ENCODE measurements at regions not wholly inside any gene's neighbourhood (a gene's known extent, or its start where the extent isn't known, plus 50 kb on each side); places are given as distances from the start of the nearest gene placed in this dataset.
"Not testable (repeated sequence)": the region's sequence is repeated elsewhere in the genome, so short reads cannot be mapped to it uniquely, and the experiment has no call there.

DNA sequence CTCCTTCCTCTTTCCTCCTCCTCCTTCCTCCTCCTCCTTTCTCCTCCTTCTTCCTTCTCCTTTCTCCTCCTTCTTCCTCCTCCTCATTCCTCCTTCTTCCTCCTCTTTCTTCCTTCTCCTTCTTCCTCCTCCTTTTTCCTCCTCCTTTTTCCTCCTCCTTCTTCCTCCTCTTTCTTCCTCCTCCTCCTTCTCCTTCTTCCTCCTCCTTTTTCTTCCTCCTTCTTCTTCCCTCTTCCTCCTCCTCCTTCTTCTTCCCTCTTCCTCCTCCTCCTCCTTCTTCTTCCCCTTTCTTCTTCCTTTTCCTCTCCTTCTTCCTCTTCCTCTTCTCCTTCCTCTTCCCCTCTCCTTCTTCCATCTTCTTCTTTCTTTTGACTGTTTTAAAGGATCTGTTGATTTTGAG is 538.8 kb downstream of the TMEM38B start:
- no peak for DNase-seq (ENCODE audit: low spot score)

DNA sequence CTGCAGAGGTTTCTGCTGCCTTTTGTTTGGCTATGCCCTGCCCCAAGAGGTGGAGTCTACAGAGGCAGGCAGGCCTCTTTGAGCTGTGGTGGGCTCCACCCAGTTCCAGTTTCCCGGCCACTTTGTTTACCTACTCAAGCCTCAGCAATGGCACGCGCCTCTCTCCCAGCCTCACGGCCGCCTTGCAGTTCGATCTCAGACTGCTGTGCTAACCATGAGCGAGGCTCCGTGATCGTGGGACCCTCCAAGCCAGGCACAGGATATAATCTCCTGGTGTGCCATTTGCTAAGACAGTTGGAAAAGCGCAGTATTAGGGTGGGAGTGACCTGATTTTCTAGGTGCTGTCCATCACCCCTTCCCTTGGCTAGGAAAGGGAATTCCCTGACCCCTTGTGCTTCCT is 566.6 kb downstream of the TMEM38B start:
- not testable (repeated sequence) for DNase-seq (ENCODE audit: low spot score)

DNA sequence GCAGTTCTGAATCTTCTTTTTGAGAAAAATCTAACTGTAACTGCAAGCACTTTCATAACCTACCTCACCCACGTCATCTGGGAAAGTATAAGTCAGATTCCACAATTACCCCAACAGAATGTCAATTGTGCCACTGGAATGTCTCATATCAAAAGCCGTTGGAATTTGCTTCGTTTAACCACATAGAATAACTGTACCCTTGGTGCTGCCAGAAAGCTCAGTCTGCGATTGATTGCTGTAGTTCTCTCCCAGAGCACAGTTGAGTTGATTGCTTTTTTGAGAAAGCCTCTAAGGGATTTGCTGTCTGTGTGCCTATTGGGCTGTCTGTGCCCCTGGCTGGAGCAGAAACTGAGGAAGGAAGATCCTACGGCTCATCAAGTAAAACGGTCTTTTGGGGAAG is 583.6 kb downstream of the TMEM38B start:
- DNase-seq (ENCODE audit: low spot score) = no peak

DNA sequence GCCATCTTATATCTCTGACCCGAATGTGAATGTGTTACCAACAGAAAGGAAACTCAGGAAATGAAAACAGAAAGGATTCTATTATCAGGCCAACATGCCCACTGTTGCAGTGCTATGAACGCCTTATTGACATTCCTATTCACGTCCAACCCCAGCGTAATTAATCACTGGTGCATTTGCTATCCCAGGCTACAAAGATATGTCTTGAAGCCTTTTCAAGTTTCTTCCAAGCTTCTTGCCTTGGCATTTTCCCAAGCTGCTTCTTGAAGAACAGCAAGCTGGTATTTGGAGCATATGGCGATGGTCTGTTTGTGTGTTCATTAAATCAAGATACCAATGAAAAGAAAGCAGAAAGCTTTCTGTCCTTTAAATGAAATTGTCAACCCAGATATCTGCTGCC is 579.2 kb upstream of the ZNF462 start:
- no peak for DNase-seq (ENCODE audit: low spot score)

DNA sequence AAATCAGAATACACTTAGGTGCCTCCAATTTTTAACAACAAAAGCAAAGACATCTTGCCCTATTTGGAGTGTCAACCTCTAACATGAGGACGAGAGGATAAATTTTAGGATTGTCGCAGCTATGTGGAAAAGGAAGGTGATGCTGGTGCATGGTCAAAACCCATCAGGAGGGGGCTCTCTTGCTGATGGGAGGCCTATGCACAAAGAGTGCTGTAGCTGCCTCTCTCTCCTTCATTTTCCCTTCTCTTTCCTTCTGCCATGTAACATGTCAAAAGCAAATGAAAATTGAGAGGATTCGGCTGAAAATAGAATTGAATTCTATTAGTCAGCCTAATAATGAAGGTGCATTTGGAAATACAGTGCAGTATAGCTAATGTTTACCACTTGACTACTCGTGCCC is 578.7 kb upstream of the ZNF462 start:
- no peak for DNase-seq (ENCODE audit: low spot score)

DNA sequence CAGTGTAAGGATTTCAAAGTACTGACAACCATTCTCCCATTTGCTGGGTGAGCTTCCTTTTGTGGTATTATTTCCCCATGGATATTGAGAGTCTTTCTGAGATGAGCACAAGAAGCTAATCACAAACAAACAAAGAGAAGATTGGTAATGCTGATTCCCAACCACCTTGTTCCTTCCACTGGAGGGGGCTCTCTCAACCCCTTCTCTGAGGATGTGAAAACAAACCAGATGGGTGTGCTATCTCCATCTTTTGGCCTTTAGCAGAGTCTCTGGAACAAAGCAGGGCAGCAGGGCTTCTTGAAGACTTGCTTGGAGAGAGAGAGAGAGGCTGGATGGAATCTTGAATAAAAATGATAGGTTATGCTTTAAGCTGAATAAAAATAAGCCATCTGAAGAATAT is 576.7 kb upstream of the ZNF462 start:
- DNase-seq (ENCODE audit: low spot score) = no peak

DNA sequence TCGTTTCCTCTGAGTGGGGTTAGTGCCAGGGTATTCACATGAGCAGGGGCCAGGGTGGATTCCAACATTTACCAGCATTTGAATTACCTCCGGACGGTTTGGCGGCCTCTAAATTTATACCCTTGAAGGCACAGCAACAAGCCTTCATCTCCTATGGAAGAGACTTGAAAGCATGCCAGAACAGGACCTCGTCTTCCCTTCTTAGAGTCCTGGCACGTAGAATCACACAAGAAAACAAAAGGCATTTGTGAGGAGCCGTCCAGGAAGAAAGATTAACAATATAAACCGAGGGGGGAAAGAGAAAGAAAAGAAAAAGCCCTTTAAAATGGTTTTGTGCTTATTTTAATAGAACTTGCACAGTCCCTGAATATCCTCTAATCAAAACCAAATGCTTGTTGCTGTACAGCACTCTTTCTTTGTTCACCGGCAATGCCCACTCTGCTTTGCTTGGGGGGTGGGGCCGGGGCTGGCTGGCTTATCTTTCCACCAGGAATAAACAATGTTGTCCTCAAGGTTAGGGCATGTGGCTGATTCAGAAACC is 575.8 kb upstream of the ZNF462 start:
- peak; percentile 2 for DNase-seq (ENCODE audit: low spot score)

DNA sequence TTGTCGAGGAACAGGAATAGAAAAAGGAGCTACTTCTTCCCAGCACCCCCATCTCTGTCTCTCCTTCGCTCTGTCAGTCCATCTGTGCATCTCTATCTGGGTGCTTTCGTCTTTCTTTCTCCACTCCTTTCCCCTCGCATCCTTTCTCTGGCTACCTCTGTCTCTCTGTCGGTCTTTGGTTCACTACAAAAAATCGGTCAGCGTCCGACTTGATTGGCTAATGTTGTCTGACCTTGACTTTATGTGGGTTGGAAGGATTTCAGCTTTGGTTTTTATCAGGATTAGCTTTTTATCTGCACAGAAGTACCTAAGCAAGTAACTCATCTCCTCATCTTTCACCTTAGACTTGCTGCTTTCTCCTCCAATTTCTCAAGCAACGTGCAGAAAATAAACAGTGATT is 575.2 kb upstream of the ZNF462 start:
- DNase-seq (ENCODE audit: low spot score) = no peak

DNA sequence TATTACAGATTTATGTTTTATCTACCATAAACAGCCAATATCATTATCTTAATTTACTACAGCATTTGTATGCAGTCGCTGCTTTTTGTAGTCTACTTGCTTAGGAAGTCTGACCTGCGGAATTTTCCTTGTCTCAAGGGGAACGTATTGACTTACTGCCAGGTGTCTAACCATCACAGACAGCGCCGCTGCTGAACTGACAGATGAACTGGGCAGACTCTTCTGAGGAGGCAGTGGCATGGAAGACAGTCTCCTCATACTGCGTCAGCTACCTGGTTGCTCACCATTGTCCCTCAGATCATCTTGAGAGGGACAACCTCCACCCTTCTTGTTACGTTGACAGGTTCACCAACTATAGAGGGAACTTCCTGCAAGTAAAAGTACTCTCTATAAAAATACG is 574.3 kb upstream of the ZNF462 start:
- no peak for DNase-seq (ENCODE audit: low spot score)

DNA sequence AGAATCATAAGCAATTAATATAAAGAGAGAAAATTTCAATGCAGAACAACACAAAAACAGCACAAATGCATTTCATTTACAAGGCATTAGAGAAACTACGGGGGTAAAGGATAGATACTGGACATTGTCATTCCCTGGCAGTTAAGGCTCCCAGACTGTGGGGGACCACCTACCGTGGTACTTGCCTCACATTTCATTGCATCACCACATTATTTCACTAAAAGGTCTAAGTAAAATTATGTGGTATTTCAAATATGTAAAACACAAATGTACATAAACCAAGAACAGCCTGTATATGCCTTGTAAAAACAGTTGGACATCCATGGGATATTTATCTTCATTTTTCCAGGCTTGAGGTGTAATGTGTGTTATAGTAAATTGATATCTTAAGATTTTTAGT is 571.2 kb upstream of the ZNF462 start:
- DNase-seq (ENCODE audit: low spot score) = no peak

DNA sequence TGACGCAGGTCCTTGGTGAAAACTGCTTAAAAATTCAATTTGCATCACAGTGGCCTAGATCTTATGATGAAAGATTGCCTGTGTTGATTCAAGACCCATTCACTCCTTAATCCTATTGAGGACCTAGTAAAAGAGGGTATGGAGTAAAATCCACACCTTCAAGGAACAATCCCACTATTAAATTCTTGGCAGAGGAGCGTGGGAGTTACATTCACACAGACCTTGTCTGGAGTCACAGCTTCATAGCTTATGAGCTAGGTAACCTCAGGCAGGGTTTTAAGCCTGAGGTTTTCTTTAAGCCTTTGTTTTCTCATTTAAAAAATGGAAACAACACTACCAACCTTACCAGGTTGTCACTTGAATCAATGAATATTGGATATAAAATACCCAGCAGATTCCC is 566.5 kb upstream of the ZNF462 start:
- no peak for DNase-seq (ENCODE audit: low spot score)

DNA sequence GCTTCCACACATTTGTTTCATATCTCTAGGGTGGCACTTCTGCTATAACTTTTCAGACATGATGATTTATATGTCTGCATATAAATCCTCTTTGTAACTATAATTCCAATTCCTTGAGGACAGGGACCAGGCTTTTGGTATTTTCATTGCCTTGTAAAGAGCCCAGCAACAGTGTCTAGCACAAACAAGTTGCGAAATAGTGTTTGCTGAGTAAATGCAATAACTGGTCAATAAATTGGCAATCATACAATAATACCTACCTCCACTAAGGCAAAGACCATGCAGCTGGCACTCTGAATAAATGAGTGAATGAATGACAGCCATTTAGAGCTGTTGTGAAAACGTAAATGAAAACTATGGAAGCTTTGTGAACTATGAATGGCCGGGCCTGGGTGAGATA is 564.0 kb upstream of the ZNF462 start:
- DNase-seq (ENCODE audit: low spot score) = no peak

DNA sequence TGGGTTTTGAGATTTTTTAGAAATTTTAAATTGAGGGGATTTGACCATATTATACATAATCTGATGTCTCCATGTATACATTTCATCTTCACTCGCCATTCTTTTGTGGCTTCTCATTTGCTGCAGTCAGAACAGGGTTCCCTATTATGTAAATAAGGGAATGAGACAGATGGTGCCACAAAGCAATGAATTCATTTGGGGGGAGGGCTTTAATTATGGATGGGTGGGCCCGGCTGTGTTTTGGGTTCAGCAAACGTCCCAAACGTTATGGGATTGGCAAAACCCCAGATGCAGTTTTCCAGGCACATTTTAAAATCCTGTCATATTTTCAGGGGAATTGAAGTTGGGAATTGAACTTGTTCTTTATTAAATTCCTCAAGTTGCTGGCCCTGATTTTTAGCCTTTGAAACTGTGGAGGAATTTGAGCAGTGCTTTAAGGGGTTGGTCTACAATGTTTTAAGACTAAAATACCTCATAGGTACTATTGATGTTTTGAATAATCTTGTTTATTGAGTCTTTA is 558.5 kb upstream of the ZNF462 start:
- no peak for DNase-seq (ENCODE audit: low spot score)

DNA sequence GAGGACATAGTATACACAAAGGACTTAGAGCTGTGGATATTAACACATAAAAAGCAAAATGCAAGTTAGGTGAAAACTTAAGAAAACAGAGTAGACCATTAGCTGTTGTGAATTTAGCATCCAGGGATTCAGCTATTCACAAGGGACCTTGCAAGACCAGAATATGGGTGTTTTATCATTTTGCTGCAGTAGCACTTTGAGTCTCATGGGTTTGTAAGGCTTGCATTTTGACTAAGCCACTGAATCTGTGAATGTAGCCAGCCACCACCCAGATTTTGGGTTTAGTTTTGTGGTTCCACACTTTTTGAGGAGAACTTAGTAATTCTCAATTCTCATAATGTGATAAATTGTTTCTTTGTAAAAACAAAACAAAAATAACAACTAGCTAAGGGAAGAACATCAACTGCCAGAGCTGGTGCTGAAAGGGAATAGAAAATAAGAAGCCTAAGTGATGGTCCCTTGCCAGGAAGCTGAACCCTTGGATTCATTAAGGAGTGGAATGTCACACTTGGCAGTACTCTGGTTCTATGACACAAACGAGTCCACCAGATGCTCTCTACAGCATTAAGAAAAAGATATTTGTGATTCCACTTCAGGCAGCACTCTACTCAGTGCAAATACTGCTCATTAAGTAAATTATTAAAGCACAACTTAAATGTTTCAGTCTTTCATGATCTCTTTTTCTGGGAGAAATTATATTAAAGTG is 557.4 kb upstream of the ZNF462 start:
- DNase-seq (ENCODE audit: low spot score) = no peak

DNA sequence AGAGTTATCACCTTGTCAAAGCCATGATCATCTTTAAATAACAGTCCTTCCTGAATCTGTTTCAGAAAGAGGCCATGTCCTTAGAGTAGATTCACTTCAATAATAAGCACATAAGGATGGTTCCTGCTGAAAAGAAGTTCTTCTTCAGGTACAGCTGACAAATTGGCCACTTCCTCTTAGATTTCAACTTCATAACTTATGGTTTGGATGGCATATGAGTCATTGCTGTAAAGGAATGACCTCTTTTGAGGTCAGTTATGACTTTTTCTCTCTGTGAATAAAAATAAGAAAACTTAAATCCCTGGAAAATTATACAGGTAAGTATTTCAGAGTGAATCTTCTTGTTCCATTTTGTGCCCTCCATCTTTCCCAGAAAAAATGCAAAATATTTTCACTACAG is 555.3 kb upstream of the ZNF462 start:
- DNase-seq (ENCODE audit: low spot score) = no peak

DNA sequence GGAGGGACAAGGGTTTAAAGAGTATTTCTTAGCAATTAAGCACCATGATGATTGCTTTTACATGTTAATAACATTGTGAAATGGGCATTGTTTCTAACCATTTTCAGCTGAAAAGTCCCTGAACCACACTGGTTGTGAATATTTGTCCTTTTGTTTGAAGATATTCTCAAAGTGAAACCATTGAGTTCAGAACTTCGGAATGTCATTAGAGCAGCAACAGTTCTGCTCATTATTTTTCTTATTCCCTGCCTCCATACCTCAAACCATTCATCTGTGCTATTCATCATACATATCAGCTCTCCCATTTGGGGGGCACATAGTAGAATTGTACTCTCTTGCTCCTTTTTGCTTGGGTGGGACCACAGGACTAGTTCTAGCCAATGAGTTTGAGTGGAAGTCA is 553.0 kb upstream of the ZNF462 start:
- DNase-seq (ENCODE audit: low spot score) = no peak

DNA sequence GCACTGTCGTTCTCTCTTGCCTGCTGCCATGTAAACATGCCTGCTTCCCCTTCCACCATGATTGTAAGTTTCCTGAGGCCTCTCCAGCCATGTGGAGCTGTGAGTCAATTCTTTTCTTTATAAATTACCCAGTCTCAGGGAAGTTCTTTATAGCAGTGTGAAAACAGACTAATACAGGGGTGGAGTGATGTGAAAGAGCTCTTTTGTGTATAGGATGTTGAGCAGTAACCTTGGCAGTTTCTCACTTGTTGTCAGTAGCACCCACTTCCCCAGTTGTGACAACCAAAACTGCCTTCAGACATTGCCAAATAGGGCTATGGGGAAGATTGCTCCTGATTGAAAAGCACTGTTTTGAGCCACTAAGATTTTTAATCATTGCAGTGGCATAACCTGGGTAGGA is 552.2 kb upstream of the ZNF462 start:
- DNase-seq (ENCODE audit: low spot score) = no peak

DNA sequence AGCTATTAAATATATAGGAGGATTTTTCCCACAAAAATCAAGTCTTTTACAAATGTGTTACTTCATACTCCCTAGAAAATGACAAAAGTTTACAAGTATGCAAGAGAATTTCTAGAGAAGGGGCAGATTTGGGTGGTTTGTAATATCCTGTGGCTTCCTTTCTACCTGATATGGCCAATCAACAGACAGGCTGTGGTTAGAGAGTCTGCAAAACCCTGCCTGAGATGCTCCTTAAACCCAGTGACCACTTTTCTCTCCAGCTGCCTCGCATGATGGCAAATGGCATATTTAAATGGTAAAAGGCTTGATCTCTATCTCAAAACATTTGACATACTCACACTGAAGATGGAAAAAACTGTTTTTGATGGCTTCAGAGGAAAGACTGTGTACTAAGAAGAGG is 550.1 kb upstream of the ZNF462 start:
- DNase-seq (ENCODE audit: low spot score) = no peak

DNA sequence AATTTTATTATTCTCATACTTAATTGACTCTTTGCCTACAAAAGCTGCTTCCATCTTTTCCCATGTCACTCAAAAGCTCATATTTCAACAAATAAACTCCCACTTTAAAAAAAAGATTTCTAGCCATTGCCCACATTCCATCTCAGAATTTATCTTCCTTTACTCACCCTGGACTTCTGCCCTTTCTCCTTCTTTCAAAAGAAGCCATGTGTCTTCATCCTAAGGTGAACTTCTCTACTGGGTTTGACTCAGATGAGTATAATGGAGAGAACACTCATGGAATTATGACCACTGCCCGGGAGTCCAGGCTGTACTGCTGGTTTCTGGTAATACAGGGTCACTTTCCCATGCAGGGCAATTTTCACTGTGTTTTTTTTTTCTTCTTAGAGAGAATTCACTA is 548.5 kb upstream of the ZNF462 start:
- no peak for DNase-seq (ENCODE audit: low spot score)

DNA sequence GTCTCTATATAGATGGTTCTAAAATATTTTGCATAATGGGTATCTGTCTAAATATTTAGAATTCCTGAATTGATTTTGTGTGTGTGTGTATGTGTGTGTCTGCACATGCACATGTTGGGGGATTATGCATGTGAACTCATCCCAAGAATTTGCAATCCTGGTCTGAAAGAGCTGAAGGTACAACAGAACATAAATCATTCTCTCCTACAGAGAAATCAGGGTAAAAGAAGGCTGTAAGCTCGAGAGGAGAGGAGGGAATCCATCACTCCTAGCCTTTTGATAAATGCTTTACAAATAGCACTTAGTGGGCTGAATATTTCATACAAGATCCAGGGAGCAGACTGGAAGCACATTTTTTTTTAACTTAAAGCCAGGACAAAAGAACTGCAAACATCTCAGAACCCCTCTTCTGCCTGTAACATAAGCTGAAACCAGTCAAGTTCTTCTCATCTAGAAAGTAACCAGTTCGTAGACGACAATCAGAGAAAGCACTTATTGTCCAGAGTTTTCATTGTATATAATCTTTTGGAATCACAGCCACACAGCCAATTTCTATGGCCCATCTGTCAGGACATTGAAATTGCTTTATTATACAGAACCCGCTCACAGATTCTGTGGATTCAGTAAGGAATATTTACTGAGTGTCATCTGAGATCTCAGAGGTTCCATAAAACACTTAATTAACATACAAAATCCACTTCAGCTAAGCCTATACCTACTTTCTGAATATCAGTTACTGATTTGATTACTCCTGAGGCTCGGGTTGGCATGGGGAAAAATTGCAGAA is 541.4 kb upstream of the ZNF462 start:
- no peak for DNase-seq (ENCODE audit: low spot score)

DNA sequence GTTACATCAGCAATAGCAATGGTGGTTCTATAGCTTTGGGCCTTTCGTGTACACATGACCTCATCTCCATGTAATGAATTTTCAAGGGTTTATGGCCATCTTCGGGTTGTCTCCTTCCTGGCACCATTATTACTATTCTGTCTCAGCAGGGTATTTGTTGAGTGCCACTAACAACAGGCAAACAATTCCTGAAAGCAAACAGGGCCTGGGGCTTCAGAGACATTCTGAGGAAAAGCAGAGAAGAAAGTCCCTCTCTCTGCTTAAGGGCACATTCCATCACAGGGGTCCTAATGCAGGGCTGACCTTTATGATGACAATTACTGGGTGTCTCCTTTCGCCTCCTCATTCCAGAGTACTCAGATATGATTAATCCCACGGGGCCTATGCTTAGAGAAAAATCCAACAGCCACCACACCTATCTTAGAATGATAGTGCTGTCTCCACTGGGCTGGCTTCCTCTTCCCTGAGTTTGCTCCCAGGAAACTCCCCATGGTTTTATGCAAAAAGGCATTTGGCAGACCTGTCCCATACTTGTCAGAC is 540.2 kb upstream of the ZNF462 start:
- no peak for DNase-seq (ENCODE audit: low spot score)

DNA sequence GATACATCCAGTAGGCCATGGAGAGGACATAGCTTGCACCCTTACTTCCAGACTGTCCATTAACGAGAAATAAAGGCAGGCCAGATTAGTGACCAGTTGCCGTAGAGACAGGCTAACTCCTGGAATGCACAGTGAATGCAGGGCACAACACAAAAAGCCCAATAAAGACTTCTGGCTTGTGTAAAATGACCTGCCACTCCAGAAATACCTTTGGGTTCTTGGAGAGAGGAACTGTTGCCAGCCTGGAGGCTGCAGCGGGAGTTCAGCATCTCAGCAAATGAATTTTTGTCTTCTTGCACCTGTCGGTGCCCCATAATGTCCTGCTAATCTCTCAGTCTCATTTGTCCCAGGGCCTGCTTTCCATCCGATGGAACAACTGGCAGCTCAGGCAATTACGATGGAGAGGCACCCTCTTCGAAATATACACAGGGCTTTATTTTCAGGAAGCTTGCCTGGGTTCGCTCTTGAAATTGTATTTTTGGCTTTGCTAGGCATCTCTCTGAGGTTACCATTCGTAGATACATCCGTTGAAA is 538.8 kb upstream of the ZNF462 start:
- no peak for DNase-seq (ENCODE audit: low spot score)

Data from GM03348 (cell line).